ENCODE measurements at regions not wholly inside any gene's neighbourhood (a gene's known extent, or its start where the extent isn't known, plus 50 kb on each side); places are given as distances from the start of the nearest gene placed in this dataset.
"Not testable (repeated sequence)": the region's sequence is repeated elsewhere in the genome, so short reads cannot be mapped to it uniquely, and the experiment has no call there.

GRCh38 chr2:89828961-89829631, 1137.6 kb downstream of the RPIA start:
- DNase-seq; H3K4me3 Mint-ChIP-seq; CTCF ChIA-PET; H3K27me3 Mint-ChIP-seq (ENCODE audit: low read depth); H3K9me3 Mint-ChIP-seq (ENCODE audit: insufficient read depth); ATAC-seq; H3K4me1 Mint-ChIP-seq (ENCODE audit: low read depth); H3K27ac Mint-ChIP-seq; POLR2A ChIA-PET: not testable (repeated sequence)
- peaks cover 21% of the 10 kb centered on the region for H3K36me3 Mint-ChIP-seq (ENCODE audit: low read depth)

GRCh38 chr2:89829828-89830227, 1138.4 kb downstream of the RPIA start:
- H3K9me3 Mint-ChIP-seq (ENCODE audit: insufficient read depth) = no peaks in the 10 kb centered on the region
- ATAC-seq = no peak
- H3K4me3 Mint-ChIP-seq = no peak overlapping the region
- ChIA-PET POLR2A (no interaction called here), CTCF (no interaction called here)
- peaks cover 21% of the 10 kb centered on the region for H3K36me3 Mint-ChIP-seq (ENCODE audit: low read depth)
- DNase-seq = no peak
- no peaks in the 10 kb centered on the region for H3K4me1 Mint-ChIP-seq (ENCODE audit: low read depth)
- no peaks in the 10 kb centered on the region for H3K27me3 Mint-ChIP-seq (ENCODE audit: low read depth)
- no peak overlapping the region for H3K27ac Mint-ChIP-seq

- ATAC-seq; CTCF ChIA-PET; H3K4me3 Mint-ChIP-seq; H3K9me3 Mint-ChIP-seq (ENCODE audit: insufficient read depth); H3K27ac Mint-ChIP-seq; H3K27me3 Mint-ChIP-seq (ENCODE audit: low read depth); DNase-seq; H3K4me1 Mint-ChIP-seq (ENCODE audit: low read depth); POLR2A ChIA-PET: not testable (repeated sequence)
- peaks cover 21% of the 10 kb centered on the region for H3K36me3 Mint-ChIP-seq (ENCODE audit: low read depth)
These were observed 1139.1 kb downstream of the RPIA start for GRCh38 chr2:89830341-89831218.

GRCh38 chr2:89831641-89832498, 1140.4 kb downstream of the RPIA start:
- no peak overlapping the region for H3K27ac Mint-ChIP-seq
- no peak for DNase-seq
- ATAC-seq = no peak
- H3K27me3 Mint-ChIP-seq (ENCODE audit: low read depth) = no peaks in the 10 kb centered on the region
- peaks cover 21% of the 10 kb centered on the region for H3K36me3 Mint-ChIP-seq (ENCODE audit: low read depth)
- H3K4me1 Mint-ChIP-seq (ENCODE audit: low read depth) = no peaks in the 10 kb centered on the region
- CTCF ChIA-PET = no interaction called here
- POLR2A ChIA-PET = no interaction called here
- H3K4me3 Mint-ChIP-seq = no peak overlapping the region
- H3K9me3 Mint-ChIP-seq (ENCODE audit: insufficient read depth) = peaks cover 5% of the 10 kb centered on the region

GRCh38 chr2:89833116-89833779, 1141.8 kb downstream of the RPIA start:
- H3K27ac Mint-ChIP-seq = no peak overlapping the region
- DNase-seq (no peak), ATAC-seq (peak; percentile 60)
- no peak overlapping the region for H3K4me3 Mint-ChIP-seq
- H3K27me3 Mint-ChIP-seq (ENCODE audit: low read depth) = no peaks in the 10 kb centered on the region
- peaks cover 25% of the 10 kb centered on the region for H3K36me3 Mint-ChIP-seq (ENCODE audit: low read depth)
- H3K4me1 Mint-ChIP-seq (ENCODE audit: low read depth) = no peaks in the 10 kb centered on the region
- H3K9me3 Mint-ChIP-seq (ENCODE audit: insufficient read depth) = peaks cover 5% of the 10 kb centered on the region
- ChIA-PET CTCF (no interaction called here), POLR2A (no interaction called here)

- POLR2A ChIA-PET = no interaction called here
- no peak overlapping the region for H3K27ac Mint-ChIP-seq
- no peak overlapping the region for H3K4me3 Mint-ChIP-seq
- H3K4me1 Mint-ChIP-seq (ENCODE audit: low read depth) = no peaks in the 10 kb centered on the region
- ATAC-seq (no peak), DNase-seq (no peak)
- H3K9me3 Mint-ChIP-seq (ENCODE audit: insufficient read depth) = peaks cover 5% of the 10 kb centered on the region
- CTCF ChIA-PET = no interaction called here
- no peaks in the 10 kb centered on the region for H3K27me3 Mint-ChIP-seq (ENCODE audit: low read depth)
- peaks cover 29% of the 10 kb centered on the region for H3K36me3 Mint-ChIP-seq (ENCODE audit: low read depth)
These were observed 1142.3 kb downstream of the RPIA start for GRCh38 chr2:89833780-89834117.

- ATAC-seq (no peak), DNase-seq (no peak)
- Mint-ChIP-seq H3K36me3 (ENCODE audit: low read depth) (peaks cover 26% of the 10 kb centered on the region), H3K27ac (no peak overlapping the region), H3K4me1 (ENCODE audit: low read depth) (no peaks in the 10 kb centered on the region), H3K4me3 (no peak overlapping the region), H3K27me3 (ENCODE audit: low read depth) (no peaks in the 10 kb centered on the region), H3K9me3 (ENCODE audit: insufficient read depth) (peaks cover 5% of the 10 kb centered on the region)
- POLR2A ChIA-PET = no interaction called here
- CTCF ChIA-PET = no interaction called here
These were observed 1142.8 kb downstream of the RPIA start for GRCh38 chr2:89834306-89834705.

- POLR2A ChIA-PET; H3K27ac Mint-ChIP-seq; H3K4me1 Mint-ChIP-seq (ENCODE audit: low read depth); DNase-seq; CTCF ChIA-PET; H3K9me3 Mint-ChIP-seq (ENCODE audit: insufficient read depth); H3K4me3 Mint-ChIP-seq; H3K27me3 Mint-ChIP-seq (ENCODE audit: low read depth); ATAC-seq: not testable (repeated sequence)
- H3K36me3 Mint-ChIP-seq (ENCODE audit: low read depth) = peaks cover 24% of the 10 kb centered on the region
These were observed 1144.9 kb downstream of the RPIA start for GRCh38 chr2:89836326-89836725.

- no peak overlapping the region for H3K4me3 Mint-ChIP-seq
- H3K9me3 Mint-ChIP-seq (ENCODE audit: insufficient read depth) = peaks cover 12% of the 10 kb centered on the region
- H3K4me1 Mint-ChIP-seq (ENCODE audit: low read depth) = no peaks in the 10 kb centered on the region
- CTCF ChIA-PET = no interaction called here
- POLR2A ChIA-PET = no interaction called here
- ATAC-seq (no peak), DNase-seq (no peak)
- H3K36me3 Mint-ChIP-seq (ENCODE audit: low read depth) = peaks cover 23% of the 10 kb centered on the region
- no peak overlapping the region for H3K27ac Mint-ChIP-seq
- no peaks in the 10 kb centered on the region for H3K27me3 Mint-ChIP-seq (ENCODE audit: low read depth)
These were observed 1146.6 kb downstream of the RPIA start for GRCh38 chr2:89837962-89838625.

GRCh38 chr2:89840175-89840574, 1148.7 kb downstream of the RPIA start:
- Mint-ChIP-seq H3K36me3 (ENCODE audit: low read depth) (peaks cover 21% of the 10 kb centered on the region), H3K9me3 (ENCODE audit: insufficient read depth) (peaks cover 12% of the 10 kb centered on the region)
- ATAC-seq; H3K27me3 Mint-ChIP-seq (ENCODE audit: low read depth); H3K4me3 Mint-ChIP-seq; CTCF ChIA-PET; POLR2A ChIA-PET; DNase-seq; H3K27ac Mint-ChIP-seq; H3K4me1 Mint-ChIP-seq (ENCODE audit: low read depth): not testable (repeated sequence)

- H3K4me3 Mint-ChIP-seq; ATAC-seq; DNase-seq; POLR2A ChIA-PET; H3K27ac Mint-ChIP-seq; H3K4me1 Mint-ChIP-seq (ENCODE audit: low read depth); H3K27me3 Mint-ChIP-seq (ENCODE audit: low read depth); CTCF ChIA-PET: not testable (repeated sequence)
- Mint-ChIP-seq H3K36me3 (ENCODE audit: low read depth) (peaks cover 21% of the 10 kb centered on the region), H3K9me3 (ENCODE audit: insufficient read depth) (peaks cover 12% of the 10 kb centered on the region)
These were observed 1149.5 kb downstream of the RPIA start for GRCh38 chr2:89840781-89841475.
